ENCODE measurements at regions not wholly inside any gene's neighbourhood (a gene's known extent, or its start where the extent isn't known, plus 50 kb on each side); places are given as distances from the start of the nearest gene placed in this dataset.

- Histone ChIP-seq H3K4me3 (ENCODE audit: low read length) (no peak overlapping the region), H3K9ac (ENCODE audit: low read length) (no peak overlapping the region), H3K36me3 (ENCODE audit: insufficient read depth, low read length) (no peaks in the 10 kb centered on the region), H3K79me2 (replicated peaks; ENCODE audit: insufficient read depth, low read length) (peaks cover 18% of the 10 kb centered on the region), H3K9me2 (ENCODE audit: insufficient read depth, low read length) (no peaks in the 10 kb centered on the region), H3F3A (ENCODE audit: insufficient read depth, low read length, poor library complexity, severe bottlenecking) (no peaks in the 10 kb centered on the region), H4K20me1 (ENCODE audit: insufficient read depth) (no peaks in the 10 kb centered on the region), H2AFZ (ENCODE audit: low read depth, low read length) (no peak overlapping the region), H3K27me3 (ENCODE audit: insufficient read depth, low read depth, low read length) (no peaks in the 10 kb centered on the region), H3K9me3 (ENCODE audit: low read length) (no peaks in the 10 kb centered on the region), H3K4me2 (ENCODE audit: low read length) (no peak overlapping the region), H3K27ac (ENCODE audit: low read length) (no peak overlapping the region)
- TF ChIP-seq POLR2AphosphoS5 (IDR thresholded peaks at IDR 0.05) (no peak), RAD21 (conservative IDR thresholded peaks at IDR 0.05) (no peak), EP300 (conservative IDR thresholded peaks at IDR 0.05; ENCODE audit: poor library complexity, severe bottlenecking) (no peak), TAF1 (IDR thresholded peaks at IDR 0.05; ENCODE audit: low read depth) (no peak), EZH2 (IDR thresholded peaks at IDR 0.05; ENCODE audit: borderline replicate concordance, insufficient read depth, low read length, poor library complexity, severe bottlenecking) (no peak), SMC3 (conservative IDR thresholded peaks at IDR 0.05; ENCODE audit: poor library complexity) (no peak), MXI1 (conservative IDR thresholded peaks at IDR 0.05; ENCODE audit: poor library complexity, severe bottlenecking) (no peak), REST (IDR thresholded peaks at IDR 0.05; ENCODE audit: borderline replicate concordance) (no peak)
- TF ChIP-seq, protein P1, sequence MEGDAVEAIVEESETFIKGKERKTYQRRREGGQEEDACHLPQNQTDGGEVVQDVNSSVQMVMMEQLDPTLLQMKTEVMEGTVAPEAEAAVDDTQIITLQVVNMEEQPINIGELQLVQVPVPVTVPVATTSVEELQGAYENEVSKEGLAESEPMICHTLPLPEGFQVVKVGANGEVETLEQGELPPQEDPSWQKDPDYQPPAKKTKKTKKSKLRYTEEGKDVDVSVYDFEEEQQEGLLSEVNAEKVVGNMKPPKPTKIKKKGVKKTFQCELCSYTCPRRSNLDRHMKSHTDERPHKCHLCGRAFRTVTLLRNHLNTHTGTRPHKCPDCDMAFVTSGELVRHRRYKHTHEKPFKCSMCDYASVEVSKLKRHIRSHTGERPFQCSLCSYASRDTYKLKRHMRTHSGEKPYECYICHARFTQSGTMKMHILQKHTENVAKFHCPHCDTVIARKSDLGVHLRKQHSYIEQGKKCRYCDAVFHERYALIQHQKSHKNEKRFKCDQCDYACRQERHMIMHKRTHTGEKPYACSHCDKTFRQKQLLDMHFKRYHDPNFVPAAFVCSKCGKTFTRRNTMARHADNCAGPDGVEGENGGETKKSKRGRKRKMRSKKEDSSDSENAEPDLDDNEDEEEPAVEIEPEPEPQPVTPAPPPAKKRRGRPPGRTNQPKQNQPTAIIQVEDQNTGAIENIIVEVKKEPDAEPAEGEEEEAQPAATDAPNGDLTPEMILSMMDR (IDR thresholded peaks at IDR 0.05; ENCODE audit: poor library complexity, severe bottlenecking), result no peak
Observed at GRCh38 chr11:70713988-70714665, 315.8 kb downstream of the CTTN start.

DNA sequence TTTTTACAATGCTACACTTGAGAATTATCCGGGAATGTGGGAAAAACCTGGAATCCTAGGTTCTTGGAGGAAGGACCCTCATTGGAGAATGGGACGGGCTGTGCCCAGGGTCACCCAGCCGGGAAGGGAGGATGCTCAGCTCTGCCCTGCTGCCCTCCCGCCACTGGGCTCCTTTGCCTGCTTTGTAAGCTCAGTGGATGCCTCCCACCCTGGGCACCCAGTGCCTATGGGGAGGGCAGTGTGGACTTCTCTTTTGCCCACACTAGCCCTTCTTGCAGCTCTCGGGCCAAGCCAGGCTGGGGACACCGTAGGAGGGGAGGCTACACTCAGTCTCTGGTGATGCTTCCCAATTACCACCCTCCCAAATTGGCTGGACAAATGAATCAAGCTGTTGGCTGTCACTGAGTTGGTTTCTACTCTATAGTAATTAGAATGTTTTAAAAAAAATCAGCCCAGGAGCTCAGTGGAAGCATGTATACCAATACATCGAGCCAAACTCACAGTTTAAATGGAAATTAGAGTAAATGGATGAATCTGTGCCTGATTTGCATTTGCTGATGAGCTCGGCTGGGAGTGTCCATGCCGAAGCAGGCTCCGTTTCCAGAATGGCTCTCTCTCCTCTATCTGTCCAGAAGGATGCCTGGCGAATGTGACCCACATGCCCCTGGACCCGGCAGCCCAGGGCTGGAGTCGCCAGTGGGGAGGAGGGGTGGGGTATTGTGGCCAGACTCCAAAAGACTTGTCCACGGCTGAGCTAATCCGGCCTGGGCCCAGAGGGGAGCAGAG, 317.0 kb downstream of the CTTN start:
- no peaks in the 10 kb centered on the region for H3K36me3 ChIP-seq (ENCODE audit: insufficient read depth, low read length)
- H3K4me3 ChIP-seq (ENCODE audit: low read length), result peak overlapping the region; percentile 54
- no peak overlapping the region for H2AFZ ChIP-seq (ENCODE audit: low read depth, low read length)
- TF ChIP-seq RAD21 (conservative IDR thresholded peaks at IDR 0.05), result no peak
- no peak for TF ChIP-seq SMC3 (conservative IDR thresholded peaks at IDR 0.05; ENCODE audit: poor library complexity)
- H3K79me2 ChIP-seq (replicated peaks; ENCODE audit: insufficient read depth, low read length), result peaks cover 18% of the 10 kb centered on the region
- H3K9me2 ChIP-seq (ENCODE audit: insufficient read depth, low read length), result no peaks in the 10 kb centered on the region
- peak overlapping the region; percentile 90 for H3K27ac ChIP-seq (ENCODE audit: low read length)
- H3K9me3 ChIP-seq (ENCODE audit: low read length), result no peaks in the 10 kb centered on the region
- no peaks in the 10 kb centered on the region for H3F3A ChIP-seq (ENCODE audit: insufficient read depth, low read length, poor library complexity, severe bottlenecking)
- H3K27me3 ChIP-seq (ENCODE audit: insufficient read depth, low read depth, low read length), result no peaks in the 10 kb centered on the region
- H4K20me1 ChIP-seq (ENCODE audit: insufficient read depth), result no peaks in the 10 kb centered on the region
- H3K4me2 ChIP-seq (ENCODE audit: low read length), result no peak overlapping the region
- H3K9ac ChIP-seq (ENCODE audit: low read length), result no peak overlapping the region
